ENCODE measurements at regions not wholly inside any gene's neighbourhood (a gene's known extent, or its start where the extent isn't known, plus 50 kb on each side); places are given as distances from the start of the nearest gene placed in this dataset.
"Not testable (repeated sequence)": the region's sequence is repeated elsewhere in the genome, so short reads cannot be mapped to it uniquely, and the experiment has no call there.

- DNase-seq (ENCODE audit: low spot score), result no peak
Observed at GRCh38 chr1:189046127-189046526, 1431.5 kb downstream of the BRINP3 start.

- no peak for DNase-seq (ENCODE audit: low spot score)
Observed at GRCh38 chr1:189084811-189085210, 1392.9 kb downstream of the BRINP3 start.

- no peak for DNase-seq (ENCODE audit: low spot score)
Observed at GRCh38 chr1:189103956-189104355, 1373.7 kb downstream of the BRINP3 start.

GRCh38 chr1:189117072-189117770, 1360.4 kb downstream of the BRINP3 start:
- DNase-seq (ENCODE audit: low spot score), result no peak

GRCh38 chr1:189121941-189122340, 1355.7 kb downstream of the BRINP3 start:
- DNase-seq (ENCODE audit: low spot score), result no peak

- no peak for DNase-seq (ENCODE audit: low spot score)
Observed at GRCh38 chr1:189125694-189126093, 1352.0 kb downstream of the BRINP3 start.

- no peak for DNase-seq (ENCODE audit: low spot score)
Observed at GRCh38 chr1:189131576-189131975, 1346.1 kb downstream of the BRINP3 start.

GRCh38 chr1:189139748-189140147, 1337.9 kb downstream of the BRINP3 start:
- not testable (repeated sequence) for DNase-seq (ENCODE audit: low spot score)

GRCh38 chr1:189141056-189141455, 1336.6 kb downstream of the BRINP3 start:
- no peak for DNase-seq (ENCODE audit: low spot score)

- no peak for DNase-seq (ENCODE audit: low spot score)
Observed at GRCh38 chr1:189149547-189150375, 1327.9 kb downstream of the BRINP3 start.

- DNase-seq (ENCODE audit: low spot score), result no peak
Observed at GRCh38 chr1:189150624-189151023, 1327.0 kb downstream of the BRINP3 start.

GRCh38 chr1:189151361-189151760, 1326.3 kb downstream of the BRINP3 start:
- no peak for DNase-seq (ENCODE audit: low spot score)

- no peak for DNase-seq (ENCODE audit: low spot score)
Observed at GRCh38 chr1:189152685-189153084, 1325.0 kb downstream of the BRINP3 start.

GRCh38 chr1:189158155-189158554, 1319.5 kb downstream of the BRINP3 start:
- DNase-seq (ENCODE audit: low spot score), result no peak

- no peak for DNase-seq (ENCODE audit: low spot score)
Observed at GRCh38 chr1:189175889-189176288, 1301.8 kb downstream of the BRINP3 start.

GRCh38 chr1:189180057-189180456, 1297.6 kb downstream of the BRINP3 start:
- no peak for DNase-seq (ENCODE audit: low spot score)

GRCh38 chr1:189185097-189185496, 1292.6 kb downstream of the BRINP3 start:
- no peak for DNase-seq (ENCODE audit: low spot score)

- no peak for DNase-seq (ENCODE audit: low spot score)
Observed at GRCh38 chr1:189192741-189193520, 1284.7 kb downstream of the BRINP3 start.

- no peak for DNase-seq (ENCODE audit: low spot score)
Observed at GRCh38 chr1:189205863-189206262, 1271.8 kb downstream of the BRINP3 start.

GRCh38 chr1:189206617-189207016, 1271.0 kb downstream of the BRINP3 start:
- DNase-seq (ENCODE audit: low spot score), result no peak

GRCh38 chr1:189211742-189212141, 1265.9 kb downstream of the BRINP3 start:
- no peak for DNase-seq (ENCODE audit: low spot score)

- no peak for DNase-seq (ENCODE audit: low spot score)
Observed at GRCh38 chr1:189212606-189213005, 1265.1 kb downstream of the BRINP3 start.

- DNase-seq (ENCODE audit: low spot score), result no peak
Observed at GRCh38 chr1:189216886-189217285, 1260.8 kb downstream of the BRINP3 start.
